Erythroblast (primary cell): ENCODE measurements at regions not wholly inside any gene's neighbourhood (a gene's known extent, or its start where the extent isn't known, plus 50 kb on each side); places are given as distances from the start of the nearest gene placed in this dataset.

Experiments used
- DNase-seq, 2 experiments: peaks; one replicate each; lab custom pipeline; 2025; lab: John Stamatoyannopoulos, UW
- GATA1 ChIP-seq: IDR thresholded peaks from 2 replicates; pipeline ENCODE4 v1.6.1; 2011; ENCODE audit warnings: low read depth, mild to moderate bottlenecking, control low read depth, low read length, moderate library complexity
- POLR2A ChIP-seq: IDR thresholded peaks from 2 replicates; pipeline ENCODE4 v1.6.1; 2011; ENCODE audit warnings: mild to moderate bottlenecking, low read length

GRCh38 chr13:57224414-57224813, 57.4 kb downstream of the PRR20E start:
- DNase-seq = no peak
- TF ChIP-seq POLR2A (no peak), GATA1 (no peak)

GRCh38 chr13:57250472-57250871, 83.5 kb downstream of the PRR20E start:
- DNase-seq = no peak
- no peak for TF ChIP-seq POLR2A
- TF ChIP-seq GATA1 = no peak

- DNase-seq = no peak
- TF ChIP-seq POLR2A (no peak), GATA1 (no peak)
These were observed 86.6 kb downstream of the PRR20E start for GRCh38 chr13:57253551-57253950.

- no peak for DNase-seq
These were observed 98.0 kb downstream of the PRR20E start for GRCh38 chr13:57264965-57265364.

GRCh38 chr13:57270493-57270892, 103.5 kb downstream of the PRR20E start:
- TF ChIP-seq GATA1 (no peak), POLR2A (no peak)
- DNase-seq = no peak

More at GRCh38 chr13:57264965-57265364, 98.0 kb downstream of the PRR20E start:
- no peak for TF ChIP-seq GATA1
- no peak for TF ChIP-seq POLR2A

GRCh38 chr13:57286511-57287098, 119.6 kb downstream of the PRR20E start:
- DNase-seq = no peak
- TF ChIP-seq POLR2A (no peak), GATA1 (no peak)

- TF ChIP-seq GATA1 (no peak), POLR2A (no peak)
- DNase-seq = no peak
These were observed 135.6 kb downstream of the PRR20E start for GRCh38 chr13:57302604-57303003.

- no peak for DNase-seq
- TF ChIP-seq GATA1 (no peak), POLR2A (no peak)
These were observed 144.1 kb downstream of the PRR20E start for GRCh38 chr13:57311009-57311586.

GRCh38 chr13:57314897-57315520, 148.0 kb downstream of the PRR20E start:
- no peak for TF ChIP-seq GATA1
- TF ChIP-seq POLR2A = no peak
- DNase-seq = no peak

- no peak for DNase-seq
- no peak for TF ChIP-seq POLR2A
- TF ChIP-seq GATA1 = no peak
These were observed 159.5 kb downstream of the PRR20E start for GRCh38 chr13:57326532-57326931.

GRCh38 chr13:57340878-57341277, 173.9 kb downstream of the PRR20E start:
- no peak for TF ChIP-seq GATA1
- TF ChIP-seq POLR2A = no peak
- DNase-seq = no peak

- no peak for DNase-seq
- TF ChIP-seq POLR2A = no peak
These were observed 178.5 kb downstream of the PRR20E start for GRCh38 chr13:57345526-57345925.

GRCh38 chr13:57346786-57347185, 179.8 kb downstream of the PRR20E start:
- no peak for TF ChIP-seq POLR2A
- TF ChIP-seq GATA1 = no peak
- DNase-seq = no peak

- no peak for DNase-seq
- TF ChIP-seq GATA1 (no peak), POLR2A (no peak)
These were observed 185.1 kb downstream of the PRR20E start for GRCh38 chr13:57352114-57352513.

GRCh38 chr13:57353831-57354230, 186.8 kb downstream of the PRR20E start:
- no peak for DNase-seq
- TF ChIP-seq POLR2A (no peak), GATA1 (no peak)

GRCh38 chr13:57375876-57376275, 208.9 kb downstream of the PRR20E start:
- no peak for DNase-seq
- TF ChIP-seq POLR2A = no peak
- no peak for TF ChIP-seq GATA1

- DNase-seq = no peak
These were observed 223.2 kb upstream of the PCDH17 start for GRCh38 chr13:57408312-57408711.

More at GRCh38 chr13:57408312-57408711, 223.2 kb upstream of the PCDH17 start:
- TF ChIP-seq GATA1 (no peak), POLR2A (no peak)
